Activated CD8-positive, alpha-beta T cell treated with anti-CD3 and anti-CD28 coated beads for 36 hours (primary cell): ENCODE measurements at regions not wholly inside any gene's neighbourhood (a gene's known extent, or its start where the extent isn't known, plus 50 kb on each side); places are given as distances from the start of the nearest gene placed in this dataset.

Experiments used
- ATAC-seq: fragments of 200-7000 bp; cut with Tn5 transposase; one replicate; pipeline ENCODE4 v1.10.0; 2021; ENCODE audit warnings: mild to moderate bottlenecking, moderate library complexity
- CTCF ChIA-PET: fragments of 350-600 bp; sonication (Branson Sonifier 250); formaldehyde crosslinking; loops from one replicate; lab custom pipeline; 2021; ENCODE audit warnings: antibody characterized with exemption; lab: Charles Lee
- POLR2A ChIA-PET: fragments of 350-600 bp; sonication (Branson Sonifier 250); formaldehyde crosslinking; loops from one replicate; lab custom pipeline; 2021; ENCODE audit warnings: antibody characterized with exemption; lab: Charles Lee
- DNase-seq: peaks from one replicate; pipeline ENCODE4 v3.0.0-alpha.2; 2020
- H3K27ac Mint-ChIP-seq: one replicate; pipeline ENCODE4 v1.8.0; 2021; ENCODE audit warnings: mild to moderate bottlenecking, mixed read lengths
- H3K27me3 Mint-ChIP-seq: one replicate; pipeline ENCODE4 v1.8.0; 2021; ENCODE audit warnings: mixed read lengths
- H3K36me3 Mint-ChIP-seq: one replicate; pipeline ENCODE4 v1.8.0; 2021; ENCODE audit warnings: low read depth, mixed read lengths
- H3K4me1 Mint-ChIP-seq: one replicate; pipeline ENCODE4 v1.8.0; 2021; ENCODE audit warnings: low read depth, mixed read lengths
- H3K4me3 Mint-ChIP-seq: one replicate; pipeline ENCODE4 v1.8.0; 2021; ENCODE audit warnings: mild to moderate bottlenecking, moderate library complexity, mixed read lengths
- H3K9me3 Mint-ChIP-seq: one replicate; pipeline ENCODE4 v1.8.0; 2021; ENCODE audit warnings: mixed read lengths
- intact Hi-C: fragments of 100-400 bp; cut with micrococcal nuclease; formaldehyde crosslinking; loops from one replicate; pipeline ENCODE4 v1.10.0; 2022
- TF ChIP-seq, protein P1 (sequence below): fragments of 200-600 bp; IDR thresholded peaks from one replicate; pipeline ENCODE4 v1.8.0; 2022; ENCODE audit warnings: antibody characterized with exemption, mild to moderate bottlenecking

DNA sequence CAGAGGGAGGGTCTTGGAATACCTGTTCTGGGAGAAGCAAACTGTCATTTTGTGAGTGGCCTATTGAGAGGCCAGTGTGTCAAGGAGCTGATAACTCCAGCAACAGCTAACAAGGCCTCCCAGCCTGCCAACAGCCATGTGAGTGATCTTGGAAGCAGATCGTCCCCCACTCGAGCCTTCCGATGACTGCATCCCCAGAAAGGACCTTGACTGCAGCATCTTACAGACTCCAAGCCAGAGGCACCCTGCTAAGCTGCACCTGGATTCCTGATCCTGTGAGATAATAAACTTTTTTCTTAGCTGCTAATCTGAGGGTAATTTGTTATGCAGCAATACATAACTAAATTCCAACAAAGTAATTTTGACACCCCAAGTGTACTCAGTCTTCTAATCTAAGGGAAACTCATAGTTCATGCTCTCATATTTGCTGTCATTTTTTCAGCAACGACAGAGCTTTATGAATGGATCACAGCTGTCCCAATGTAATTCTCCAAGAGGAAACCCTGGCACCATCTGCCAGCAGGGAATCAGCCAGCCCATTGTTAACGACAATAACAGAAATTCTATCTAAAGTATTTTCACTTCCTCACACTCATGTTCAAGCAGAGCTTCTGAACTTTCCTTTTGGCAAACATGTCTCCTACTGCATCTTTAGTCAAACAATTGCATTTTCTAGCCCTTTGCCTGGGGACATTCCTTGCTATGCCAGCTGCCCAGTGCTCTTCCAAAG lies 470.2 kb upstream of the BTBD3 start:
- Mint-ChIP-seq H3K27me3 (no peaks in the 10 kb centered on the region), H3K4me1 (no peaks in the 10 kb centered on the region), H3K9me3 (peaks cover 3% of the 10 kb centered on the region), H3K4me3 (no peak overlapping the region), H3K36me3 (no peaks in the 10 kb centered on the region), H3K27ac (no peak overlapping the region)
- intact Hi-C loops: no loop called here
- ATAC-seq: no peak
- DNase-seq: no peak
- TF ChIP-seq, protein P1, sequence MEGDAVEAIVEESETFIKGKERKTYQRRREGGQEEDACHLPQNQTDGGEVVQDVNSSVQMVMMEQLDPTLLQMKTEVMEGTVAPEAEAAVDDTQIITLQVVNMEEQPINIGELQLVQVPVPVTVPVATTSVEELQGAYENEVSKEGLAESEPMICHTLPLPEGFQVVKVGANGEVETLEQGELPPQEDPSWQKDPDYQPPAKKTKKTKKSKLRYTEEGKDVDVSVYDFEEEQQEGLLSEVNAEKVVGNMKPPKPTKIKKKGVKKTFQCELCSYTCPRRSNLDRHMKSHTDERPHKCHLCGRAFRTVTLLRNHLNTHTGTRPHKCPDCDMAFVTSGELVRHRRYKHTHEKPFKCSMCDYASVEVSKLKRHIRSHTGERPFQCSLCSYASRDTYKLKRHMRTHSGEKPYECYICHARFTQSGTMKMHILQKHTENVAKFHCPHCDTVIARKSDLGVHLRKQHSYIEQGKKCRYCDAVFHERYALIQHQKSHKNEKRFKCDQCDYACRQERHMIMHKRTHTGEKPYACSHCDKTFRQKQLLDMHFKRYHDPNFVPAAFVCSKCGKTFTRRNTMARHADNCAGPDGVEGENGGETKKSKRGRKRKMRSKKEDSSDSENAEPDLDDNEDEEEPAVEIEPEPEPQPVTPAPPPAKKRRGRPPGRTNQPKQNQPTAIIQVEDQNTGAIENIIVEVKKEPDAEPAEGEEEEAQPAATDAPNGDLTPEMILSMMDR: no peak
- ChIA-PET POLR2A (interaction anchor here (0.6 kb wide), 1 partner anchor 9 kb away, joined by 3 read pairs; no protein-coding TSS in a partner anchor), CTCF (no interaction called here)

GRCh38 chr20:11448554-11448953 lies 469.1 kb upstream of the BTBD3 start:
- Mint-ChIP-seq H3K9me3 (peaks cover 3% of the 10 kb centered on the region), H3K36me3 (no peaks in the 10 kb centered on the region), H3K4me3 (no peak overlapping the region), H3K27ac (no peak overlapping the region), H3K27me3 (no peaks in the 10 kb centered on the region), H3K4me1 (no peaks in the 10 kb centered on the region)
- ChIA-PET CTCF (no interaction called here), POLR2A (no interaction called here)
- intact Hi-C loops: no loop called here
- TF ChIP-seq, protein P1: no peak
- no peak for ATAC-seq
- no peak for DNase-seq

DNA sequence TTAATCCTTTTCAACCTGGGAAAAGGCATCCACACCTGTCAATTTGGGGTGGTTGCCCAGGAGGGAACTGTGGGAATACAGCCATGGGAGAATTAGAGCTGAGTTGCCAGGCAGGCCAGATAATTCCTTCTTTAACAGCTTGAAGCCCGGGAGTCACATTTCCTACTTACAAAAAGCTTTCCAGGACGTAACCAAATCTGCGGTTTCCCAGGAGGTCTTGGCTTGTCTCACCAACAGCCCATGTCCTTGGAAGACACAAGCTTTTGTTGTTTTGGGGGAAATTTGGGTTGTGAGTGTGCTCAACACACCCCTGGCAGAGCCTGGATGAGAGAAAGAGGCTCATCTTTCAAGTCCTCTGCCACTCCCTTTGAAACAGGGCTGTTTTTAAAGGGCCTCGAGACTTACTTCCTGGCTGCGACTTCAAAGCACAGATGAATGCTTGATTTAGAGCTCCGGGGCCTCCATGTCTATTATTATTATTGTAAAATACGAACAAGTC lies 465.9 kb upstream of the BTBD3 start:
- intact Hi-C loops: no loop called here
- Mint-ChIP-seq H3K36me3 (no peaks in the 10 kb centered on the region), H3K4me1 (no peaks in the 10 kb centered on the region), H3K9me3 (peaks cover 7% of the 10 kb centered on the region), H3K4me3 (no peak overlapping the region), H3K27ac (no peak overlapping the region), H3K27me3 (no peaks in the 10 kb centered on the region)
- no peak for ATAC-seq
- ChIA-PET CTCF (no interaction called here), POLR2A (no interaction called here)
- TF ChIP-seq, protein P1: no peak
- DNase-seq: no peak

- no peak overlapping the region for H3K4me3 Mint-ChIP-seq
- TF ChIP-seq, protein P1: no peak
- H3K4me1 Mint-ChIP-seq: no peaks in the 10 kb centered on the region
- H3K27me3 Mint-ChIP-seq: no peaks in the 10 kb centered on the region
- ATAC-seq (no peak), DNase-seq (no peak)
- no peaks in the 10 kb centered on the region for H3K36me3 Mint-ChIP-seq
- POLR2A ChIA-PET: no interaction called here
- CTCF ChIA-PET: no interaction called here
- H3K27ac Mint-ChIP-seq: no peak overlapping the region
- intact Hi-C loops: no loop called here
- peaks cover 7% of the 10 kb centered on the region for H3K9me3 Mint-ChIP-seq
These were observed 465.4 kb upstream of the BTBD3 start for GRCh38 chr20:11452326-11452725.

DNA sequence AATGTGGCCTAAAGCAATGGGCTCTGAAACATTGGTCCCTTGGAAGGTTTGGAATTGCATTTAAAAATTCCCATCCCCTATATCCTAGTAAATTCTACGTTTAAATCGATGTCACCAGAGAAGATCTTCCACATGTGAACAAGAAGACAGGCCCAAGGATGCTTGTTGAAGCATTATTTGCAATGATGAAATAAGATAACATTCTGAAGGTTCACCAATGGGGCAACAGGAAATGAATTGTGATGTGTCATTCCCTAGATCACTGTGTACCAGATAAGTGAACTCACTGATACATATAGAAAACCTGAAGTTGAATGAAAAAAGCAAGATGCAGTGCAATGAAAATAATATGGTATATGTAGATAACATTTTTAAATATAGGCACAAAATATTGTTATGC lies 464.3 kb upstream of the BTBD3 start:
- ChIA-PET CTCF (no interaction called here), POLR2A (no interaction called here)
- DNase-seq (no peak), ATAC-seq (no peak)
- no peak overlapping the region for H3K27ac Mint-ChIP-seq
- no peaks in the 10 kb centered on the region for H3K4me1 Mint-ChIP-seq
- H3K36me3 Mint-ChIP-seq: no peaks in the 10 kb centered on the region
- intact Hi-C loops: no loop called here
- TF ChIP-seq, protein P1: no peak
- no peak overlapping the region for H3K4me3 Mint-ChIP-seq
- H3K9me3 Mint-ChIP-seq: peaks cover 7% of the 10 kb centered on the region
- H3K27me3 Mint-ChIP-seq: no peaks in the 10 kb centered on the region
